Bronchial epithelial cell (primary cell): ENCODE measurements at regions not wholly inside any gene's neighbourhood (a gene's known extent, or its start where the extent isn't known, plus 50 kb on each side); places are given as distances from the start of the nearest gene placed in this dataset.

Experiments used
- DNase-seq: peaks from one replicate; pipeline ENCODE4 v3.0.0-alpha.2; 2010; ENCODE audit warnings: low read depth
- FAIRE-seq: peaks from 2 replicates; lab custom pipeline; 2011; peaks lifted over from hg19 to GRCh38; lab: Jason Lieb, UNC
- H3K27me3 ChIP-seq: 2 replicates; pipeline ENCODE4 v1.5.1; 2011; ENCODE audit warnings: low read length; ENCODE audit not compliant: control insufficient read depth, insufficient read depth
- H3K36me3 ChIP-seq: 2 replicates; pipeline ENCODE4 v1.5.1; 2011; ENCODE audit warnings: low read length; ENCODE audit not compliant: control insufficient read depth, insufficient read depth
- H3K4me3 ChIP-seq: 2 replicates; pipeline ENCODE4 v1.5.1; 2011; ENCODE audit warnings: mild to moderate bottlenecking, low read depth, low read length, control low read depth
- CTCF ChIP-seq: IDR thresholded peaks from 2 replicates; pipeline ENCODE4 v1.5.1; 2011; ENCODE audit warnings: mild to moderate bottlenecking, moderate library complexity, low read length, control low read depth, inconsistent platforms; ENCODE audit not compliant: insufficient read depth, severe bottlenecking

- DNase-seq (no peak), FAIRE-seq (no peak)
- H3K27me3 ChIP-seq = no peaks in the 10 kb centered on the region
- TF ChIP-seq CTCF = no peak
- no peaks in the 10 kb centered on the region for H3K36me3 ChIP-seq
- H3K4me3 ChIP-seq = no peak overlapping the region
These were observed 139.5 kb upstream of the MAGEB18 start for GRCh38 chrX:25998687-25999086.

DNA sequence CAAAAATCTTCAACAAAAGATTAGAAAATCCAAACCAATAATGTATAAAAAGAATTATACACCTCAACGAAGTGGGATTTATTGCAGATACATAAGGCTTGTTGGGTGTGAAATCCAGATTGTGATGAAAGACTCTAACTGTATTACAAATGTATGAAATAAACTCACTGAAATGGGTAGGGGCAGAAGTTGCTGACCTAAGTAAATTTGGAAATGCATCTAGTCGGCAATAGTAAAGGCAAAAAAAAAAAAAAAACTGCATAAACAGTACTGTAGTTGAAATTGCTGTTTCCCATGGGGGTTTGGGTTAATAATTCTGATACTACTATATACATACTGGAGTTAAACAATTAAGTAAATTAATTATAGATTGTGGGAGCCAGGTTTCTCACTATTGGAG, 130.7 kb upstream of the MAGEB18 start:
- Histone ChIP-seq H3K4me3 (no peak overlapping the region), H3K27me3 (no peaks in the 10 kb centered on the region), H3K36me3 (no peaks in the 10 kb centered on the region)
- no peak for TF ChIP-seq CTCF
- DNase-seq (no peak), FAIRE-seq (no peak)

GRCh38 chrX:26008042-26008441, 130.1 kb upstream of the MAGEB18 start:
- DNase-seq = no peak
- Histone ChIP-seq H3K36me3 (no peaks in the 10 kb centered on the region), H3K4me3 (no peak overlapping the region), H3K27me3 (no peaks in the 10 kb centered on the region)
- FAIRE-seq = no peak
- TF ChIP-seq CTCF = no peak

- no peak for FAIRE-seq
- no peak for DNase-seq
- no peaks in the 10 kb centered on the region for H3K36me3 ChIP-seq
- H3K27me3 ChIP-seq = no peaks in the 10 kb centered on the region
- no peak overlapping the region for H3K4me3 ChIP-seq
- TF ChIP-seq CTCF = no peak
These were observed 129.5 kb upstream of the MAGEB18 start for GRCh38 chrX:26008691-26009090.

GRCh38 chrX:26019386-26019785, 118.8 kb upstream of the MAGEB18 start:
- TF ChIP-seq CTCF = no peak
- no peak for DNase-seq
- FAIRE-seq = no peak
- Histone ChIP-seq H3K36me3 (no peaks in the 10 kb centered on the region), H3K4me3 (no peak overlapping the region), H3K27me3 (no peaks in the 10 kb centered on the region)

DNA sequence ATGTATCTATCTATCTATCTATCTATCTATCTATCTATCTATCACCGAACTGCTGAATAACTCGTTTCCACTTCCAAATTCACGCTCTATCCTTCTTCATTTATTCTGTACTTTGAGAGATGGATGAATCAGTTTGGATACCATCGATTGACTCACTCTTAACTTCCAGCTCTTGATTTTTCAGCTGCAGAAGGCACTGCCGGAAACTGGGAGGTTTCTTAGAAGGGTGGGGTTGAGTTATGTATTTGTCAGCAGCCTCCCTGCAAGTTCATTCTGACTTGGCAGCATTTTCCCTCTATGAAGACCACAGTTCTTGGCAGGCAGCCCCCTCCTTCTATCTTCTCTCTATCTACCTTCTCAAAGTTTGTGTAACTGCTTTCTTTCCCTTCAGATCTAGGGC, 112.0 kb upstream of the MAGEB18 start:
- no peaks in the 10 kb centered on the region for H3K36me3 ChIP-seq
- FAIRE-seq = no peak
- peak; percentile 20 for DNase-seq
- no peak for TF ChIP-seq CTCF
- no peak overlapping the region for H3K4me3 ChIP-seq
- no peaks in the 10 kb centered on the region for H3K27me3 ChIP-seq
